ENCODE measurements at regions not wholly inside any gene's neighbourhood (a gene's known extent, or its start where the extent isn't known, plus 50 kb on each side); places are given as distances from the start of the nearest gene placed in this dataset.

DNA sequence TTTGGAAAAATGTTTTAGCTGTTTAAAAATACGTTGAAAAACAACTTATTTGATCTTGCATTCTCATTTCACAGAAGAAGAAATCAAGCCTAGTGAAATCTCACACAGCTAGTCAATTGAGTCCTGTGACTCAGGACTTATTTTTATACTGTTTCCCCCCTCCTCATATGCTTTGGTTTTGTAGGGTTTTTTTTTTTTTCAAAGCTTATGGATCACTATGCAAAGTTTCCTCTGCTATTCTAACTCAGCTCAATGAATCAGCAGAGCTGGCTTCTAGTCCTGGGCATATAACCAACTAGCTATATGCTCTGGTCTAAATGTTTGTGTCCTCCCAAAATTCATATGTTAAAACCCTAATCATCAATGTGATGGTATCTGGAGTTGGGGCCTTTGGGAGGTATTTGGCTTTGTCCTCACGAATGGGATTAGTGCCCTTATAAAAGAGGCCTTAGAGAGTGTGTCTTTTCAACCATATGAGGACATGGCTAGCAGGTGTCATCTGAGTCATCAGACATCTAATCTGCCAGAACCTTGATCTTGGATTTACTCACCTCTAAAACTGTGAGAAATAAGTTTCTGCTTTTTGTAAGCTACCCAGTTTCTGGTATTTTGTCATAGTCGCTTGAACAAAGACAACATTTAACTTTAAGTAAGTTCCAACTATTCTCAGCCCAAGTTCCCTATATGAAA, 317.2 kb upstream of the C1orf87 start:
- no peaks in the 10 kb centered on the region for H3K36me3 ChIP-seq (ENCODE audit: control insufficient read depth in 2 of 2, extremely low read depth in 1 of 2, insufficient read depth in 2 of 2, low read length in 2 of 2)
- no peak overlapping the region for H3K27ac ChIP-seq (ENCODE audit: control insufficient read depth, insufficient read depth, low read length)
- no peaks in the 10 kb centered on the region for H3K9me1 ChIP-seq (ENCODE audit: control insufficient read depth, extremely low read depth, insufficient read depth, low read length)
- H4K20me1 ChIP-seq (ENCODE audit: control insufficient read depth, extremely low read depth, insufficient read depth, low read length): no peaks in the 10 kb centered on the region
- H3K27me3 ChIP-seq (ENCODE audit: control insufficient read depth, extremely low read depth, insufficient read depth, low read length): no peaks in the 10 kb centered on the region
- H3K79me2 ChIP-seq (ENCODE audit: control insufficient read depth, insufficient read depth, low read length): no peaks in the 10 kb centered on the region
- no peak for TF ChIP-seq EZH2 (IDR thresholded peaks at IDR 0.05; ENCODE audit: low read length)
- TF ChIP-seq, protein P1, sequence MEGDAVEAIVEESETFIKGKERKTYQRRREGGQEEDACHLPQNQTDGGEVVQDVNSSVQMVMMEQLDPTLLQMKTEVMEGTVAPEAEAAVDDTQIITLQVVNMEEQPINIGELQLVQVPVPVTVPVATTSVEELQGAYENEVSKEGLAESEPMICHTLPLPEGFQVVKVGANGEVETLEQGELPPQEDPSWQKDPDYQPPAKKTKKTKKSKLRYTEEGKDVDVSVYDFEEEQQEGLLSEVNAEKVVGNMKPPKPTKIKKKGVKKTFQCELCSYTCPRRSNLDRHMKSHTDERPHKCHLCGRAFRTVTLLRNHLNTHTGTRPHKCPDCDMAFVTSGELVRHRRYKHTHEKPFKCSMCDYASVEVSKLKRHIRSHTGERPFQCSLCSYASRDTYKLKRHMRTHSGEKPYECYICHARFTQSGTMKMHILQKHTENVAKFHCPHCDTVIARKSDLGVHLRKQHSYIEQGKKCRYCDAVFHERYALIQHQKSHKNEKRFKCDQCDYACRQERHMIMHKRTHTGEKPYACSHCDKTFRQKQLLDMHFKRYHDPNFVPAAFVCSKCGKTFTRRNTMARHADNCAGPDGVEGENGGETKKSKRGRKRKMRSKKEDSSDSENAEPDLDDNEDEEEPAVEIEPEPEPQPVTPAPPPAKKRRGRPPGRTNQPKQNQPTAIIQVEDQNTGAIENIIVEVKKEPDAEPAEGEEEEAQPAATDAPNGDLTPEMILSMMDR (optimal IDR thresholded peaks at IDR 0.05 in 1 of 3, IDR thresholded peaks at IDR 0.05 in 1 of 3, conservative IDR thresholded peaks at IDR 0.05 in 1 of 3; ENCODE audit: extremely low read depth in 1 of 3, insufficient read depth in 2 of 3, low read length in 3 of 3): no peak
- H3K4me2 ChIP-seq (ENCODE audit: control insufficient read depth, extremely low read depth, insufficient read depth, low read depth, low read length): no peak overlapping the region
- no peak for FAIRE-seq
- no peak for DNase-seq (ENCODE audit: low read depth, low spot score)
- no peaks in the 10 kb centered on the region for H3K9me3 ChIP-seq (ENCODE audit: control insufficient read depth, low read depth, low read length)
- dilution Hi-C loops (cut with MboI; ENCODE audit: extremely low pct_ligation_motif_present, low sequenced_read_pairs): no loop called here
- no peak overlapping the region for H3K9ac ChIP-seq (ENCODE audit: control insufficient read depth, extremely low read depth, insufficient read depth, low read length)
- no peak overlapping the region for H2AFZ ChIP-seq (ENCODE audit: control insufficient read depth, low read length)
- no peaks in the 10 kb centered on the region for H3K4me1 ChIP-seq (ENCODE audit: control insufficient read depth, extremely low read depth, insufficient read depth, low read length)
- no peak overlapping the region for H3K4me3 ChIP-seq (ENCODE audit: control insufficient read depth in 2 of 3, extremely low read depth in 1 of 3, insufficient read depth in 2 of 3, low read depth in 1 of 3, low read length in 3 of 3)

DNA sequence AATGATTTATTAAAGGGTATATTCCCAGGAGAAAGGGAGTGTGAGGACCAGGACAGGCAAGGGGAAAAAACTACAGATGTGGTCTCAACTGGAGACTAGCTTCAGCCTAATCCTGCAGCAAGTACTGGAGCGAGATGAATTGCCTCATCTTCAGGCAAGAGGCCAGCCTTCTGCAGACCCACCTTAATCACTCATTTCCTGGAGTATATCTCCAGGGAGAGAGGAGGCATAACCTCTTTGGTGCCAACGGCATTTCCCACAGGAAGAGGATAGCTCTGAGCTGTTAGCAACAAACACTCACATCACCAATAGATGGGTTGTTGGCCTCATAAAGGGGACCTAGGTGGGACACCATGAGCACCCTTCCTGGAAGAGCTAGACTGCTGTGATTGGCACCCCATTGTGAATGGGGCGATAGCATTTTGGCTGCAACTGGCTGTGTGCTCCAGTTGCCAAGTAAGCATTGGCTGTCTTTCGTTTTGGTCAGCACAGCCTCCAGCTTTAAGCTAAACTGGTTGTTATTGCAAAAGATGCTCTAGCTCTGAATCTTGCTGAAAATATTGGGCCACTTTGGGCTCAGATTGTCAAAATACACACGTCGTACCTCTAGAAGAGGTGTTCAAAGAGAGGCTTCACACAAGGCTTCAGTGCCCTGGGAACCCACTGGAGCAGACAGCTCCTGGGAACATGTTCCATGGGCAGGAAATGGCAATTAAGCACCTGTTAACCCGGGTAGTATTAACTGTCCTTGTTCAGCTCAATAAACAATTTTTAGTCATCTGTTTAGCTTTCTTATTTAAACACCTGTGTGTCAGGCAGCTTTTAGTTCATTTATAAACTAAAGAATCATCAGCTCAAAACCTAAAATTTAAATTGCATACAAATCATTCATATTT, 314.8 kb upstream of the C1orf87 start:
- Histone ChIP-seq H3K4me1 (ENCODE audit: control insufficient read depth, extremely low read depth, insufficient read depth, low read length) (no peaks in the 10 kb centered on the region), H3K9me3 (ENCODE audit: control insufficient read depth, low read depth, low read length) (no peaks in the 10 kb centered on the region), H3K9ac (ENCODE audit: control insufficient read depth, extremely low read depth, insufficient read depth, low read length) (no peak overlapping the region), H3K27ac (ENCODE audit: control insufficient read depth, insufficient read depth, low read length) (no peak overlapping the region), H3K9me1 (ENCODE audit: control insufficient read depth, extremely low read depth, insufficient read depth, low read length) (no peaks in the 10 kb centered on the region), H3K4me3 (ENCODE audit: control insufficient read depth in 2 of 3, extremely low read depth in 1 of 3, insufficient read depth in 2 of 3, low read depth in 1 of 3, low read length in 3 of 3) (no peak overlapping the region), H4K20me1 (ENCODE audit: control insufficient read depth, extremely low read depth, insufficient read depth, low read length) (no peaks in the 10 kb centered on the region), H3K4me2 (ENCODE audit: control insufficient read depth, extremely low read depth, insufficient read depth, low read depth, low read length) (no peak overlapping the region), H3K79me2 (ENCODE audit: control insufficient read depth, insufficient read depth, low read length) (no peaks in the 10 kb centered on the region), H3K27me3 (ENCODE audit: control insufficient read depth, extremely low read depth, insufficient read depth, low read length) (no peaks in the 10 kb centered on the region), H3K36me3 (ENCODE audit: control insufficient read depth in 2 of 2, extremely low read depth in 1 of 2, insufficient read depth in 2 of 2, low read length in 2 of 2) (no peaks in the 10 kb centered on the region), H2AFZ (ENCODE audit: control insufficient read depth, low read length) (no peak overlapping the region)
- DNase-seq (ENCODE audit: low read depth, low spot score) (no peak), FAIRE-seq (no peak)
- dilution Hi-C loops (cut with MboI; ENCODE audit: extremely low pct_ligation_motif_present, low sequenced_read_pairs): no loop called here
- TF ChIP-seq EZH2 (IDR thresholded peaks at IDR 0.05; ENCODE audit: low read length): no peak

Measured in keratinocyte (primary cell).